K562 (cell line): ENCODE measurements at regions not wholly inside any gene's neighbourhood (a gene's known extent, or its start where the extent isn't known, plus 50 kb on each side); places are given as distances from the start of the nearest gene placed in this dataset.

Experiments
- CAMTA2 ChIP-seq: fragments of 250-450 bp; sonication (Bioruptor Pico); conservative IDR thresholded peaks from 2 replicates; pipeline ENCODE4 v1.5.1; 2022
- ETV6 ChIP-seq, 3 experiments: fragments of 150-350 bp in 1 of 3; sonication (generic) in 1 of 3; formaldehyde crosslinking in 1 of 3; IDR thresholded peaks; 2 replicates each; pipeline versions ENCODE4 v1.6.1 to v1.8.0; 2014 to 2022; ENCODE audit warnings: borderline replicate concordance in 2 of 3, low read depth in 2 of 3, antibody characterized with exemption in 1 of 3, low read length in 1 of 3, mild to moderate bottlenecking in 1 of 3, missing genetic modification reagents in 1 of 3
- IRF2 ChIP-seq: sonication (generic); formaldehyde crosslinking; IDR thresholded peaks from 2 replicates; pipeline ENCODE4 v1.8.1; 2022; ENCODE audit warnings: mild to moderate bottlenecking, missing genetic modification reagents
- JUND ChIP-seq, 2 experiments: IDR thresholded peaks; 2 replicates in 1 of 2; 3 replicates in 1 of 2; pipeline ENCODE4 v1.6.1; 2011; ENCODE audit warnings: borderline replicate concordance in 2 of 2, low read depth in 2 of 2, low read length in 2 of 2, improper control_type of control experiment in 1 of 2, missing biosample characterization in 1 of 2, missing genetic modification characterization in 1 of 2, missing genetic modification reagents in 1 of 2
- KLF1 ChIP-seq: fragments of 450-650 bp; IDR thresholded peaks from 2 replicates; pipeline ENCODE4 v1.6.1; 2016; ENCODE audit warnings: missing genetic modification characterization, missing compliant biosample characterization
- RBM17 ChIP-seq: fragments of 200-400 bp; formaldehyde crosslinking; IDR thresholded peaks from 2 replicates; pipeline ENCODE4 v1.6.1; 2017; ENCODE audit warnings: low read depth, mild to moderate bottlenecking, low read length, borderline replicate concordance
- TAF1 ChIP-seq: IDR thresholded peaks from 2 replicates; pipeline ENCODE4 v1.6.1; 2011; ENCODE audit warnings: mild to moderate bottlenecking, low read length, moderate library complexity; ENCODE audit not compliant: insufficient read depth, control insufficient read depth, severe bottlenecking; ENCODE audit errors: extremely low read depth

DNA sequence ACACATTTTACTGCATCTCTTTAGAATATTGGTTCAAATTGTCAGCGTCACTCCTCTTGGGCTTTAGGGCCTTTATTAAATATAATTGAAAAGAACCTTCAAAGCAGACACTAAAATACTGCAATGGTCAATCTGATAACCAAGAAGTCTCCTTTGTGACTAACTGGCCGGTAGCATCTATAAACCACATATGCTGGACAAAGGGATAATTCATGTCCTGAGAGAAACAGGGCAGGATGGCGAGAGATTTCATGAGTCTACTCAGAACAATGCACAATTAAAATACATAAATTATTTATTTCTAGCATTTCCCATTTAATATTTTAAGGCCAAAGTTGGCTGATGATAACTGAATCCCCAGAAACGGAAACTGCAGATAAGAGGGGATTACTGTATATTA is 1083.4 kb upstream of the CDH18 start:
- TF ChIP-seq IRF2 (CRISPR knock-in tag), result no peak
- TF ChIP-seq RBM17, result no peak
- TF ChIP-seq CAMTA2 (CRISPR knock-in tag), result no peak
- no peak for TF ChIP-seq KLF1
- no peak for TF ChIP-seq TAF1
- TF ChIP-seq ETV6 (IDR thresholded peaks at IDR 0.05; ENCODE audit: borderline replicate concordance in 1 of 2, low read depth in 2 of 2, low read length in 1 of 2), result no peak
- no peak for TF ChIP-seq ETV6 (CRISPR knock-in tag; IDR thresholded peaks at IDR 0.05; ENCODE audit: borderline replicate concordance)
- no peak for TF ChIP-seq JUND (IDR thresholded peaks at IDR 0.05; ENCODE audit: borderline replicate concordance, low read depth, low read length)
- no peak for TF ChIP-seq JUND (tag; IDR thresholded peaks at IDR 0.05; ENCODE audit: borderline replicate concordance, low read depth, low read length)
